HFFc6 (cell line): ENCODE measurements at regions not wholly inside any gene's neighbourhood (a gene's known extent, or its start where the extent isn't known, plus 50 kb on each side); places are given as distances from the start of the nearest gene placed in this dataset.

Experiments used
- DNase-seq: peaks from one replicate; pipeline ENCODE4 v3.0.0-alpha.2; 2018
- H3K27ac Mint-ChIP-seq: 2 replicates; pipeline ENCODE4 v1.8.0; 2020; ENCODE audit warnings: mild to moderate bottlenecking, mixed read lengths
- H3K27me3 Mint-ChIP-seq: 2 replicates; pipeline ENCODE4 v1.8.0; 2021; ENCODE audit warnings: mild to moderate bottlenecking, moderate library complexity, mixed read lengths; ENCODE audit not compliant: insufficient read depth
- H3K36me3 Mint-ChIP-seq: 2 replicates; pipeline ENCODE4 v1.8.0; 2021; ENCODE audit warnings: low read depth, mixed read lengths
- H3K4me1 Mint-ChIP-seq: 2 replicates; pipeline ENCODE4 v1.8.0; 2020; ENCODE audit warnings: low read depth, mixed read lengths
- H3K4me3 Mint-ChIP-seq: 2 replicates; pipeline ENCODE4 v1.8.0; 2020; ENCODE audit warnings: mild to moderate bottlenecking, moderate library complexity, mixed read lengths
- H3K9me3 Mint-ChIP-seq: 2 replicates; pipeline ENCODE4 v1.8.0; 2020; ENCODE audit warnings: mild to moderate bottlenecking, mixed read lengths
- CTCF ChIP-seq: fragments of 200-600 bp; sonication (generic); IDR thresholded peaks from 2 replicates; pipeline ENCODE4 v1.5.0; 2021; ENCODE audit warnings: antibody characterized with exemption, mild to moderate bottlenecking

GRCh38 chrX:79094075-79094832, 50.2 kb upstream of the GPR174 start:
- Mint-ChIP-seq H3K27me3 (no peaks in the 10 kb centered on the region), H3K27ac (no peak overlapping the region)

More at GRCh38 chrX:79094075-79094832, 50.2 kb upstream of the GPR174 start:
- Mint-ChIP-seq H3K4me3 (no peak overlapping the region), H3K4me1 (no peaks in the 10 kb centered on the region), H3K9me3 (no peaks in the 10 kb centered on the region), H3K36me3 (no peaks in the 10 kb centered on the region)
- DNase-seq = no peak
- TF ChIP-seq CTCF = no peak
